Keratinocyte (primary cell): ENCODE measurements at regions not wholly inside any gene's neighbourhood (a gene's known extent, or its start where the extent isn't known, plus 50 kb on each side); places are given as distances from the start of the nearest gene placed in this dataset.

Experiments
- DNase-seq: peaks from one replicate; pipeline ENCODE4 v3.0.0-alpha.2; 2011; ENCODE audit warnings: low read depth, missing footprints, low spot score
- FAIRE-seq: peaks from 2 replicates; lab custom pipeline; 2011; peaks lifted over from hg19 to GRCh38; lab: Jason Lieb, UNC
- H2AFZ ChIP-seq: 2 replicates; pipeline ENCODE4 v1.6.0; 2012; ENCODE audit warnings: low read length, control low read depth, inconsistent platforms; ENCODE audit not compliant: control insufficient read depth
- H3K27ac ChIP-seq: 2 replicates; pipeline ENCODE4 v1.5.1; 2011; ENCODE audit warnings: low read length; ENCODE audit not compliant: control insufficient read depth, insufficient read depth
- H3K27me3 ChIP-seq: 3 replicates; pipeline ENCODE4 v1.6.0; 2011; ENCODE audit warnings: low read length; ENCODE audit not compliant: control insufficient read depth, insufficient read depth; ENCODE audit errors: extremely low read depth
- H3K36me3 ChIP-seq, 2 experiments: 2 replicates in 1 of 2; 3 replicates in 1 of 2; pipeline ENCODE4 v1.5.1; 2011; ENCODE audit warnings: low read length in 2 of 2, mild to moderate bottlenecking in 1 of 2; ENCODE audit not compliant: control insufficient read depth in 2 of 2, insufficient read depth in 2 of 2; ENCODE audit errors: extremely low read depth in 1 of 2
- H3K4me1 ChIP-seq: 3 replicates; pipeline ENCODE4 v1.5.1; 2011; ENCODE audit warnings: low read length; ENCODE audit not compliant: control insufficient read depth, insufficient read depth; ENCODE audit errors: extremely low read depth
- H3K4me2 ChIP-seq: 3 replicates; pipeline ENCODE4 v1.6.0; 2011; ENCODE audit warnings: low read depth, low read length; ENCODE audit not compliant: control insufficient read depth, insufficient read depth; ENCODE audit errors: extremely low read depth
- H3K4me3 ChIP-seq, 3 experiments: fragments of 200-600 bp in 1 of 3; sonication (generic) in 1 of 3; 2 replicates in 2 of 3; 3 replicates in 1 of 3; pipeline ENCODE4 v1.5.1; 2011 to 2016; ENCODE audit warnings: low read length in 3 of 3, mild to moderate bottlenecking in 3 of 3, control low read depth in 2 of 3, inconsistent platforms in 1 of 3, low read depth in 1 of 3, mixed read lengths in 1 of 3, mixed run types in 1 of 3, moderate library complexity in 1 of 3; ENCODE audit not compliant: control insufficient read depth in 2 of 3, insufficient read depth in 2 of 3; ENCODE audit errors: extremely low read depth in 1 of 3
- H3K79me2 ChIP-seq: 2 replicates; pipeline ENCODE4 v1.6.0; 2012; ENCODE audit warnings: low read length; ENCODE audit not compliant: control insufficient read depth, insufficient read depth
- H3K9ac ChIP-seq: 3 replicates; pipeline ENCODE4 v1.6.0; 2011; ENCODE audit warnings: low read length; ENCODE audit not compliant: control insufficient read depth, insufficient read depth; ENCODE audit errors: extremely low read depth
- H3K9me1 ChIP-seq: 3 replicates; pipeline ENCODE4 v1.6.0; 2011; ENCODE audit warnings: low read length; ENCODE audit not compliant: control insufficient read depth, insufficient read depth; ENCODE audit errors: extremely low read depth
- H3K9me3 ChIP-seq: 2 replicates; pipeline ENCODE4 v1.5.1; 2012; ENCODE audit warnings: low read depth, low read length; ENCODE audit not compliant: control insufficient read depth
- H4K20me1 ChIP-seq: 3 replicates; pipeline ENCODE4 v1.6.0; 2011; ENCODE audit warnings: low read length; ENCODE audit not compliant: control insufficient read depth, insufficient read depth; ENCODE audit errors: extremely low read depth
- CTCF ChIP-seq, 3 experiments: IDR thresholded peaks in 1 of 3; conservative IDR thresholded peaks in 1 of 3; optimal IDR thresholded peaks in 1 of 3; 2 replicates in 2 of 3; 3 replicates in 1 of 3; pipeline versions ENCODE3 to v1.5.1; 2011; ENCODE audit warnings: low read length in 3 of 3, mild to moderate bottlenecking in 3 of 3, moderate library complexity in 2 of 3, control low read depth in 1 of 3, inconsistent platforms in 1 of 3; ENCODE audit not compliant: insufficient read depth in 2 of 3; ENCODE audit errors: extremely low read depth in 1 of 3
- EZH2 ChIP-seq: IDR thresholded peaks from one replicate; pipeline ENCODE4 v1.6.1; 2012; ENCODE audit warnings: inconsistent platforms, mild to moderate bottlenecking, low read length, moderate library complexity
- dilution Hi-C: fragments of 300-500 bp; cut with MboI; formaldehyde crosslinking; loops from one replicate; pipeline ENCODE4 v1.7.0; 2020; ENCODE audit warnings: low sequenced_read_pairs; ENCODE audit not compliant: extremely low pct_ligation_motif_present

DNA sequence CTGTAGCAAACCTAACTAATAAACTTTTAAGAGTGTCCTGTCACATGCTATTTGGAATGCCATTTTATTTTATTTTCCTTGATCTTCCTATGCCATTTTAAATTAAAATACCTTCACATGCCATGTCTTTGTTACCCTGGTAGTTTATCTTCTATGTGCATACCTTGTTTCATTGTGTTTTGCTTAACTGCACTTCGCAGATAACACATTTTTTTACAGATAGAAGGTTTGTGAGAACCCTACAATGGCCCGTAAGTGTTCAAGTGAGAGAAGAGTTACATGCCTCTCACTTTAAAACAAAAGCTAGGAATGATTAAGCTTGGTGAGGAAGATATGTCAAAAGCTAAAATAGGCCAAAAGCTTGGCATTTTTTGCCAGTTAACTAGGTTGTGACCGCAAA lies 744.1 kb downstream of the STIM2 start:
- Histone ChIP-seq H3K9ac (no peak overlapping the region), H3K9me1 (no peaks in the 10 kb centered on the region), H3K4me3 (no peak overlapping the region), H3K4me1 (no peaks in the 10 kb centered on the region), H3K27me3 (no peaks in the 10 kb centered on the region), H3K36me3 (no peaks in the 10 kb centered on the region), H3K4me2 (no peak overlapping the region), H3K27ac (no peak overlapping the region), H3K9me3 (no peaks in the 10 kb centered on the region), H4K20me1 (no peaks in the 10 kb centered on the region), H3K79me2 (no peaks in the 10 kb centered on the region), H2AFZ (no peak overlapping the region)
- FAIRE-seq, result no peak
- no peak for TF ChIP-seq CTCF (optimal IDR thresholded peaks at IDR 0.05 in 1 of 3, IDR thresholded peaks at IDR 0.05 in 1 of 3, conservative IDR thresholded peaks at IDR 0.05 in 1 of 3; ENCODE audit: extremely low read depth in 1 of 3, insufficient read depth in 2 of 3, low read length in 3 of 3)
- no peak for TF ChIP-seq EZH2
- DNase-seq, result no peak
- dilution Hi-C loops, result no loop called here

DNA sequence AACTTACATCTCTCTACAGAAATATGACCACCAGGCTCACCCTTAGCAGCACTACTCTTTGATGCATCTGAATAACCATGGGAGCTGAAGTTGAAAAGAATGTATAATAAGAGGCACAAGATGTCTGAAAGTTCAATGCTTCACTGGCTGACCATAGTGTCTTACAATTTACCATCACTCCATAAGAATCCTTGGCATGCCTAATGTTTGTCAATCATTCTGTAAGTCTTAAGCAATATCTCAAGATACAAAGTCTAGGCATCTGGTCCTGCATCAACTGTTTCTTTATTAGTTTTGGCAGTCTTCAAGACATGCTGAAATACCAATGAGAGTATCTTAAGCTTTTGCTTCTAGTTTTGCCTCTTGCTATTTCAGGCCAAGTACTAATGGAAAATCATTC lies 755.5 kb downstream of the STIM2 start:
- no peaks in the 10 kb centered on the region for H3K36me3 ChIP-seq
- TF ChIP-seq CTCF (optimal IDR thresholded peaks at IDR 0.05 in 1 of 3, IDR thresholded peaks at IDR 0.05 in 1 of 3, conservative IDR thresholded peaks at IDR 0.05 in 1 of 3; ENCODE audit: extremely low read depth in 1 of 3, insufficient read depth in 2 of 3, low read length in 3 of 3) (no peak), EZH2 (no peak)
- H3K9ac ChIP-seq, result no peak overlapping the region
- H3K4me2 ChIP-seq, result no peak overlapping the region
- no peaks in the 10 kb centered on the region for H3K27me3 ChIP-seq
- no peaks in the 10 kb centered on the region for H4K20me1 ChIP-seq
- DNase-seq (no peak), FAIRE-seq (no peak)
- H2AFZ ChIP-seq, result no peak overlapping the region
- no peak overlapping the region for H3K27ac ChIP-seq
- no peaks in the 10 kb centered on the region for H3K9me3 ChIP-seq
- no peaks in the 10 kb centered on the region for H3K4me1 ChIP-seq
- dilution Hi-C loops, result no loop called here
- H3K79me2 ChIP-seq, result no peaks in the 10 kb centered on the region
- no peak overlapping the region for H3K4me3 ChIP-seq
- no peaks in the 10 kb centered on the region for H3K9me1 ChIP-seq
